Activated T-cell treated with anti-CD3 and anti-CD28 coated beads, Interleukin-2, amount 50 U/mL, for 1 hour (primary cell): ENCODE measurements at regions not wholly inside any gene's neighbourhood (a gene's known extent, or its start where the extent isn't known, plus 50 kb on each side); places are given as distances from the start of the nearest gene placed in this dataset.
"Not testable (repeated sequence)": the region's sequence is repeated elsewhere in the genome, so short reads cannot be mapped to it uniquely, and the experiment has no call there.

Experiments used
- DNase-seq: peaks from one replicate; pipeline ENCODE4 v3.0.0-alpha.2; 2020

- DNase-seq: no peak
Observed at GRCh38 chr2:234719116-234719716, 222.3 kb upstream of the ARL4C start.

GRCh38 chr2:234716271-234716670, 219.4 kb upstream of the ARL4C start:
- DNase-seq: no peak

DNA sequence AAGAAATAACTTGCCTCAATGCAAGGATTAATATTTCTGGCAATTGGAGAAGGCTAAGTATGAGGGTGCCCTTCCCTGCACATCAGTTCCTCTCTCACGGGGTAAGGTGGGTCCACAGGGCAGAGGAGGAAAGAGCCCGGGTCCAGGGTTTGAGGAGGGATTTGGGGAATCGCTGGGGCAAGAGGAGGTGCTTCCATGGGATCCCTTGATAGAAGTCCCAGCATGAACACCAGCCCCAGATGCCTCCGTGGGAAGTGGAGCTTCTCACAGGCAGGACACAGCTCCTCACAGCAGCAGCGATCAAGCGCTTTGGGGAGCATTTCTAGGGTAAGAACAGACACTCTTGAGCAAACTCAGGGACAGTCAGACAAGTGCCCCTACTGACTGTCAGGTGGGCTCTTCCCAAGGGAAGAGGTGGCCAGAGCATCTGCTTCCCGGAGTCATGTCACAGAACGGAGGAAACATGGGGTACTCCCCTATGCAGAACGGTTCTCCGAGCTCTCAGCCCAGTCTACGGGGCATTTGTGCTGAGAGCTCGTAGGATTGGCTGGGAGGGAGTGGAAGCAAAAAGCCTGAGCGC, 218.9 kb upstream of the ARL4C start:
- DNase-seq: no peak

GRCh38 chr2:234714711-234715110, 217.8 kb upstream of the ARL4C start:
- no peak for DNase-seq

- no peak for DNase-seq
Observed at GRCh38 chr2:234712421-234712935, 215.6 kb upstream of the ARL4C start.

DNA sequence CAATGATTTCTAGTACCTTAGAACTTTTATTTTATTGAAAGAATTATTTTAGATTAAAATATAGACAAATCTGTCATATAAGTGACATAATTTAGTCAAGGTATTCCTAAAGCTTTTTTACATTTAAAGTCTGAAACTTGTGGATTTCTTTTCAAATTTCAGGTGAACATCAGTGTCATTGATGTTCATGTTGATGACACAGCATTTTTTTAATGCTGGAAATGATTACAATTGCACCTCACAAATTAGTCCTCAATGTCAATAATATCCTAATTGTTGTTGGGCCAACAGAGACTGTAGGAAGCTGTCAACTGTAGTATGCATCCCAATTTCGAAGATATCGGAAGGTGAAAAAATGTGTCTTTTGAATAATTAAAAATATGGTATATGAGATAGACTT, 214.4 kb upstream of the ARL4C start:
- DNase-seq: no peak

DNA sequence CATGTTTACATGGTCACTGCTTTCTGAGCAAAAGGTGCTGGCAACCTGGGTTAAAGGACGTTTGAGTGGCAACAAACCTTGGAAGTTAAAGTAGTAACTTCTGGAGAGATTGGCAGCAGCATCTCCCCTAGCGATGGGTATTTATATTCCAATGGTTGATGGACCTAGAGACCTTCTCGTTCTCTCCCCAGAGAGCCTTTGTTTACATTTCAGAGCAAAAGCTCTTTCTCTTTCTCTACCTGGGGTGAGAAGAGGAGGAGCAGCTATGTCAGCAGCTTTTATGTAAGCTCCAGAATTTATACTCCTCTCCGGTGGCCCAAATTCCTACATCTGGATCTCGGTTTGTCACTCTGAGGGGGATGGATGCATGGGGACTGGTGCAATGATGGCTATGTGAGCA, 213.7 kb upstream of the ARL4C start:
- no peak for DNase-seq

DNA sequence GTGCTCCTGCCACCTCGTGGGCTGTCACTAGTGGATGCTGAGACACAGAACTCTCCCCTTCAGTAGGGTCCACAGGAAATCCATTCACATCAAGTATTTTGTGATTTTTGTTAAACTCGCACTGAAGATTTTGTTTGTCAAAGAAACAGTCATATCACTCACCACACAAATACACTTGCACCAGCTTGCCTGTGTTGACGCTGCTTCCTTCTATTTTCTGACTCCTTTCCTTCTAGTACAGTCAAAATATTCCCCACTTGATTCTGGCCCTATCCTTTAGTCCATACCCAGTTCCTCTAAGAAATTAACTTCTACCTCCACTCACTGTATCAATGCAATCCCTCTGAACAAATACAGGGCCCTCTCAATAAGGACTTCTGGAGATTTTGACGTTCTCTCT, 213.2 kb upstream of the ARL4C start:
- no peak for DNase-seq

GRCh38 chr2:234708717-234709116, 211.8 kb upstream of the ARL4C start:
- no peak for DNase-seq

DNA sequence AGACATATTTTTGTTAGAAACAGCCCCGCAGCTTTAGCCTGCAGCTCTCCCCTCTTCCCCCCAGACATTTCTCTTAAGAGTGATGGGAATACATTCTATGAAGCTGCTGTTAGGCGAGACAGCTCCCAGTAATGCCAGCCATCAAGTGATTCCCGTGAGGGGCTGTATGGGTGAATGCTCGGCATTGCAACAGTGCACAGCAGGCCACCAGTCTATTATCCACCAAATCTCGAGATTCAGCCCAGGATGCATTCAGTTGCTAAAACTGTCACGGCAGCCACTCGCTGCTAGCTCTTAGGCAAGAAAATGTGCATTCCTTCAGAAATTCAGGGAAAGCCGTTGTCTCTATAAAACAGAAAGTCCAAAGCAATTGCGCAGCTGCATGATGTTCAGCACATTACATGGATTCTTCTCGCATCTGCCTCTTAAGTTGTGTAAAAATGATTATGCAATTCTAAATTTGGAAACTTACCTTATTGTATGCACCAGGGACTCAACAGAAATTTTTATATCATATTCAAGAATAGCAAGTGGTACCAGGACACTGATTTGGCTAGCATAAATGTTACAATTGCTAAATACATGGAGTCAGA, 211.3 kb upstream of the ARL4C start:
- no peak for DNase-seq

DNA sequence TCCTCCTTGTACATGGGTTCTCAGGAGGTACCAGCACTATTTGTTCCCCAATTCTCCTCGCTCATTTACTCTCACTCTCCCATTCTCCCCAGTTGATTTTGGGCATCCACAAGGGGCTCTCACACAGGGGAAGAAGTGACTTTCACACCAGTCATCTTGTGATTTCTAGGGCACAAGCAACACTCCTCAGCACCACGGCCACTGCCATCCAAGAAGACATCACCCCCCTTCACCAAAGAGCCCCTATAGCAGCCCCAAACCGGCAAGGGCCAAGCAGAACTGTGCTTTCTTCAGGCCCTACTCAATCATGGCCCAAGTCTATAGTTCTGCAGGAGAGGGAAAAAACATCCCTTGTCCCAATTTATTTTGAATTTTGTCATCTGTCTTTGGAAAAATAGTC, 209.2 kb upstream of the ARL4C start:
- no peak for DNase-seq

DNA sequence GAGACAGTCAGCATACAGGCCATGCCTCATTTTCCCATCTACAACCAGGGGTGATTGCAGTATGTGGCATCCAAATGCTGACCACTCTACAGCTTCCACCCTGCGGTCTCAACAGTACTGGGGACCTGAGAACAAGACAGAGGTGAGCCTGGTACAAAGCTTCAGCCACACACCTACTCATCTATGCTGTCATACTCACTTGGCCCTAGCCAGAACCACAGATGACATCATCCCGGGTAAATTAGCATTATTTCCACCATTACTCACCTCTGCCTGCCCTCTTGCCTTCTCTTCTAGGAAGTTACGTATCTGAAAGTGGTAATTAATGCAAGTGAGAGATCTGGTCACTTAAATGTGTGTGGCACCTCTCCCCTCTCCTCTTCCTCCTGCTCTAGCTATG, 208.2 kb upstream of the ARL4C start:
- no peak for DNase-seq

GRCh38 chr2:234703258-234703657, 206.4 kb upstream of the ARL4C start:
- DNase-seq: no peak

- DNase-seq: no peak
Observed at GRCh38 chr2:234702731-234703225, 205.9 kb upstream of the ARL4C start.

- no peak for DNase-seq
Observed at GRCh38 chr2:234701841-234702240, 205.0 kb upstream of the ARL4C start.

DNA sequence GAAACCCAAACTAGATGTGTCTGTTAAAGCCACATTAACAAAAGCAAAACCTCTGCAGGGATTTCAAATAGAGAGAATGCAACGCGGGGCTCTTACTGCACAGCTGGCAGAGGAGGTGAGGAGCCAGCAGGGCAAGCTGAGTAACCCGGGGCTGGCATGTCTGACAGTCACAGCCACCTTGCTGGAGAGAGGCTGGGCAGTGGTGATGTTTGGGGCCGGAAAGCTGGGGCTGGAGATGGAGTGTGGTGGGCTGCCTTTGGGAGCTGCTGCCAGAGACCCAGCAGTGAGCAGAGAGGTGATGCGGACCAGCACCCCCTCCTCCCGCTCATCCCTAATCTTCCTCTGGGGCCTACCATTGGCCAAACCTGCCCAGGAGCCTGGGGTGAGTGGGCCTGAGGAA, 204.5 kb upstream of the ARL4C start:
- DNase-seq: no peak

- DNase-seq: no peak
Observed at GRCh38 chr2:234699456-234699855, 202.6 kb upstream of the ARL4C start.

DNA sequence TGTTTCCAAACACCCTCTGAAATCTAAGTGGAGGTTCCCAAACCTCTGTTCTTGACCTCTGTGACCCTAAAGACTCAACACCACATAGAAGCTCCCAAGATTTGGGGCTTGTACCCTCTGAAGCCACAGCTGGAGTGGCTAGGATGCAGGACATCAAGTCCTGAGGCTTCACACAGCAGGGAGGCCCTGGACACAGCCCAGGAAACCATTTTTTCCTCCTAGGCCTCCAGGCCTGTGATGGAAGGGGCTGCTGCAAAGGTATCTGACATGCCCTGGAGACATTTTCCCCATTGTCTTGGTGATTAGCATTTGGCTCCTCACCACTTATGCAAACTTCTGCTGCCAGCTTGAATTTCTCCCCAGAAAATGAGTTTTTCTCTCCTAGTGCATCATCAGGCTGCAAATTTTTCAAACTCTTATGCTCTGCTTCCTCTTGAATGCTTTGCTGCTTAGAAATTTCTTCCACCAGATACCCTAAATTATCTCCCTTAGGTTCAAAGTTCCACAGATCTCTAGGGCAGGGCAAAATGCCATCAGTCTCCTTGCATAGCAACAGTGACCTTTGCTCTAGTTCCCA, 200.5 kb upstream of the ARL4C start:
- not testable (repeated sequence) for DNase-seq

- no peak for DNase-seq
Observed at GRCh38 chr2:234695981-234696380, 199.1 kb upstream of the ARL4C start.

DNA sequence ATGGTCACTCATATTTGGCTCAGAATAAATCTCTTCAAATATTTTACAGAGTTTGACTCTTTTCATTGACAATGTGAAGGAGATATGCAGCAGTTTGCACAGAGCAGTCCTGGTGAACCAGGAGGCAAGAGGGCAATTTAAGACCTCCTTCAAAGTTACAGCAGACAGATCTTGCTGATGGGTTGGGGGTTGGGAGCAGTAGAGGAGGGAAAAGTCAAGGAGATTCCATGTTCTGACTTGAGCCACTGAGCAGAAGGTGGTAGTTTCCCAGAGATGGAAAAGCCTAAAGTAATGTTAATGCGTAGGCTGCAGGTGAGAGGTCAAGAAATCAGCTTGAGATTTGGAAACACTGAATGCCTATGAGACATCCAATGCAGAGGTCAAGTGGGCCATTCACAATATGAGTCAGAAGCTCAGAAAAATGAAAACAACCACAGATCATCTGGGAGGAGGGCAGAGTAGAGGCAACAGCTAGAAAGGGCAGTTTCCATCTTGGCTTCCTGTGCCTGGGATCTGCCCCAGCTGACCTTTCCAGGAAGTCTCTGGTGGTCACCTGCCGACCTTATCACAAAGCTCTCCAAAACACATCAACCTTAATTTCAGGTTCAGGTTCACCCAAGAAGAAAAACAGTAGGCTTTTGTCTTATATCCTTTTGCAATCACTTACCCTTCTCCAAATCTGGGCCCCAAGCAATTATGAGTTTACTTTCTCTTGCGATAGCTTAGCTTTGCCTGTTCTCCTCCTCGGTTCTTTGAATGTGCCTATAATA, 197.5 kb upstream of the ARL4C start:
- no peak for DNase-seq

DNA sequence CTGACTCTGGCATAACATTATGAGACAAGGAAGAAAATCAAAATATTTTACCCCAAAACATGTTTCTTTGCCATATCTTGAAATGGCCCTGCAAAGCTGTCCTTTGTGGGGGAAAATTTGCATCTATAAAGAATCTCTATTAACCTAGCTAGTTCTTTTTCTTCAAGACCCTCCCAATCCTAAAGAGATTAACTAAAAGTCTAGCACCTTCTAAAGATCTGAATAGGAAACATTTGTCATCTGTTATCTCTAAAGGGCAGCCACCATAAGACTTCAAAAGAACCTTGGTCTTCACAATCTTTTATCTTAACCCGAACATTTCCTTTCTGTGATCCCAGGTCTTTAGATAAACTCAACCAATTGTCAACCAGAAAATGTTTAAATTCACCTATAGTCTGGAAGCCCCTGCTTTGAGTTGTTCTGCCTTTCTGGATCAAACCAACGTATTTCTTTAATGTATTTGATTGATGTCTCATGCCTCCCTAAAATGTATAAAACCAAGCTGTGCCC, 196.9 kb upstream of the ARL4C start:
- not testable (repeated sequence) for DNase-seq

GRCh38 chr2:234693191-234693590, 196.3 kb upstream of the ARL4C start:
- DNase-seq: not testable (repeated sequence)
